ENCODE measurements at regions not wholly inside any gene's neighbourhood (a gene's known extent, or its start where the extent isn't known, plus 50 kb on each side); places are given as distances from the start of the nearest gene placed in this dataset.

- TF ChIP-seq CTCF (IDR thresholded peaks at IDR 0.05; ENCODE audit: low read depth, low read length): no peak
- TF ChIP-seq EZH2phosphoT487 (IDR thresholded peaks at IDR 0.05; ENCODE audit: low read depth): no peak
Measured at GRCh38 chr6:4677751-4678065, 98.5 kb upstream of the CDYL start.
